ENCODE measurements at regions not wholly inside any gene's neighbourhood (a gene's known extent, or its start where the extent isn't known, plus 50 kb on each side); places are given as distances from the start of the nearest gene placed in this dataset.
"Not testable (repeated sequence)": the region's sequence is repeated elsewhere in the genome, so short reads cannot be mapped to it uniquely, and the experiment has no call there.

DNA sequence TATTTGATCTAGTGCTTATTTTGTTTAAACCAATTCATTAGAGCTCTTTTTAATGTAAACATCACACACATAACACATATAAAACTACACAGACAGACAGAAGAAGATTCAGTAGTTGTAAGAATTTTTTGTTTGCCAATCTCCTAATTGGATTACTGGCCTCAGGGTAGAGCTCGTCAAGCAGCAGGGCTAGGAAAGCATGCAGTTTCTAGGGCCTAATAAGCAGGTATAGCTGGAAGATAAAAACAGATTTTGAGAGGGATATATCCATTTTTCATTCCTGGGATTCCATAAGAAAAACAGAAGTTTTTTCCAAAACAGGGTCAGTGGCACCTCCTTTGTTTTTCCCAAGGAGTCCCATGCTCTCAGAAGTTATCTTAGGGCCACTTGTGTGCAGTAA lies 265.2 kb upstream of the SGO1 start:
- H3K4me3 ChIP-seq = no peak overlapping the region
- H3K9me3 ChIP-seq (replicated peaks) = no peaks in the 10 kb centered on the region; the same call in 1 of the 2 replicates

GRCh38 chr3:20450611-20451010 lies 264.6 kb upstream of the SGO1 start:
- H3K4me1 ChIP-seq (replicated peaks) = no peaks in the 10 kb centered on the region
- no peak overlapping the region for H3K27ac ChIP-seq
- DNase-seq (ENCODE audit: low read depth in 1 of 2, low spot score in 2 of 2) = no peak
- no peaks in the 10 kb centered on the region for H3K27me3 ChIP-seq (replicated peaks)
- no peaks in the 10 kb centered on the region for H3K36me3 ChIP-seq
- H3K4me3 ChIP-seq = no peak overlapping the region
- H3K9me3 ChIP-seq (replicated peaks) = no peaks in the 10 kb centered on the region; the same call in 1 of the 2 replicates

More for the DNA sequence above, 265.2 kb upstream of the SGO1 start:
- no peak for DNase-seq (ENCODE audit: low read depth in 1 of 2, low spot score in 2 of 2)
- Histone ChIP-seq H3K27me3 (replicated peaks) (no peaks in the 10 kb centered on the region), H3K36me3 (no peaks in the 10 kb centered on the region), H3K27ac (no peak overlapping the region), H3K4me1 (replicated peaks) (no peaks in the 10 kb centered on the region)

GRCh38 chr3:20442846-20443245 lies 256.8 kb upstream of the SGO1 start:
- Histone ChIP-seq H3K27me3 (replicated peaks) (no peaks in the 10 kb centered on the region), H3K27ac (no peak overlapping the region), H3K4me3 (no peak overlapping the region), H3K4me1 (replicated peaks) (no peaks in the 10 kb centered on the region), H3K9me3 (replicated peaks) (no peaks in the 10 kb centered on the region; the same call in 1 of the 2 replicates), H3K36me3 (no peaks in the 10 kb centered on the region)
- no peak for DNase-seq (ENCODE audit: low read depth in 1 of 2, low spot score in 2 of 2)

GRCh38 chr3:20427268-20427667 lies 241.3 kb upstream of the SGO1 start:
- H3K36me3 ChIP-seq; H3K27me3 ChIP-seq (replicated peaks); DNase-seq (ENCODE audit: low read depth in 1 of 2, low spot score in 2 of 2); H3K9me3 ChIP-seq (replicated peaks); H3K27ac ChIP-seq; H3K4me3 ChIP-seq; H3K4me1 ChIP-seq (replicated peaks): not testable (repeated sequence)

DNA sequence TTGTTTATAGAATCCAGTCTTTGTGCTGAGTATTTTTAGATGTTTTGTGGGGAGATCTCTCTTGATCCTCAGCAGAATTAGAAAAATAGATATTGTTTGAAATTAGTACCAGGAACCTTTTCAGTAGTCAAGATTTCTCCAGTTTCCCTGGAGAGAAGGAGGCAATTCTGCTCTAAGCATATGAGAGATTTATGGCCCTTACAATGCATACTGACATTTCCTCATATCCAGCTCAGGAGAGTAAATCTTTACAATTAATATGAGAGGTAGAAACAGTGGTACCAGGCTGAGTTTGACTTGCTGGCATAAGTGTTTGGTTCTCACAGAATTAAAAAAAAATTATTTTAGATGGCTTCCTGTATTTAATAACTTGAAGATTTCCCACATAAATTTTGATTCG lies 239.1 kb upstream of the SGO1 start:
- H3K27me3 ChIP-seq (replicated peaks) = no peaks in the 10 kb centered on the region
- H3K27ac ChIP-seq = no peak overlapping the region
- DNase-seq (ENCODE audit: low read depth in 1 of 2, low spot score in 2 of 2) = no peak
- no peaks in the 10 kb centered on the region for H3K36me3 ChIP-seq
- H3K4me1 ChIP-seq (replicated peaks) = no peaks in the 10 kb centered on the region
- no peak overlapping the region for H3K4me3 ChIP-seq
- no peaks in the 10 kb centered on the region for H3K9me3 ChIP-seq (replicated peaks)

GRCh38 chr3:20424086-20424485 lies 238.1 kb upstream of the SGO1 start:
- no peaks in the 10 kb centered on the region for H3K4me1 ChIP-seq (replicated peaks)
- H3K27me3 ChIP-seq (replicated peaks) = no peaks in the 10 kb centered on the region
- H3K9me3 ChIP-seq (replicated peaks) = no peaks in the 10 kb centered on the region
- H3K36me3 ChIP-seq = no peaks in the 10 kb centered on the region
- no peak for DNase-seq (ENCODE audit: low read depth in 1 of 2, low spot score in 2 of 2)
- no peak overlapping the region for H3K4me3 ChIP-seq
- H3K27ac ChIP-seq = no peak overlapping the region

DNA sequence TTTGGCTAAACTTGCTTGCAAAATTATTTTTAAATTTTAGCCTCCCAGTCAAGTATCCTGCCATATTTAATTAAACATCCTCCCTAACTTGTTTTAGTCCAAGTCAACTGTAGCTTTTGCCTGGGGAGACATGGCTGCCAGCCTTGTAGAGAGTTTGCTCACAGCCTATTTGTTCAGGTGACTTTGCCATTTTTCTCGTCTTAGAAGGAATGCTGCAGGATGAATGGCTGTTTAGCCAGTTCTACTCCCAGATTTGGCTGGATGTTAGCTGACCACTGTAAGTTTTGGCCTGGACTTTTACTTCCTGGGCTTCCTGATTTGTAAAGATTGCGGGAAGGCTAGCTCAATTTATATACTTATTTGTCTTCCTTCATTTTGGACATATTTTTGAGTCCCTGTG lies 236.4 kb upstream of the SGO1 start:
- H3K4me3 ChIP-seq = no peak overlapping the region
- H3K9me3 ChIP-seq (replicated peaks) = no peaks in the 10 kb centered on the region
- no peaks in the 10 kb centered on the region for H3K4me1 ChIP-seq (replicated peaks)
- DNase-seq (ENCODE audit: low read depth in 1 of 2, low spot score in 2 of 2) = no peak
- no peaks in the 10 kb centered on the region for H3K27me3 ChIP-seq (replicated peaks)
- H3K36me3 ChIP-seq = no peaks in the 10 kb centered on the region
- H3K27ac ChIP-seq = no peak overlapping the region

GRCh38 chr3:20417388-20418108 lies 231.5 kb upstream of the SGO1 start:
- DNase-seq (ENCODE audit: low read depth in 1 of 2, low spot score in 2 of 2) = no peak
- Histone ChIP-seq H3K27ac (no peak overlapping the region), H3K4me1 (replicated peaks) (no peaks in the 10 kb centered on the region), H3K36me3 (no peaks in the 10 kb centered on the region), H3K4me3 (no peak overlapping the region), H3K9me3 (replicated peaks) (no peaks in the 10 kb centered on the region; the same call in 1 of the 2 replicates), H3K27me3 (replicated peaks) (no peaks in the 10 kb centered on the region)

- H3K27ac ChIP-seq = no peak overlapping the region
- no peaks in the 10 kb centered on the region for H3K27me3 ChIP-seq (replicated peaks)
- H3K36me3 ChIP-seq = no peaks in the 10 kb centered on the region
- DNase-seq (ENCODE audit: low read depth in 1 of 2, low spot score in 2 of 2) = no peak
- no peaks in the 10 kb centered on the region for H3K4me1 ChIP-seq (replicated peaks)
- no peak overlapping the region for H3K4me3 ChIP-seq
- H3K9me3 ChIP-seq (replicated peaks) = no peaks in the 10 kb centered on the region
These were observed 220.6 kb upstream of the SGO1 start for GRCh38 chr3:20406611-20407011.

- H3K9me3 ChIP-seq (replicated peaks) = no peaks in the 10 kb centered on the region
- H3K27ac ChIP-seq = no peak overlapping the region
- no peaks in the 10 kb centered on the region for H3K4me1 ChIP-seq (replicated peaks)
- H3K4me3 ChIP-seq = no peak overlapping the region
- H3K36me3 ChIP-seq = no peaks in the 10 kb centered on the region
- DNase-seq (ENCODE audit: low read depth in 1 of 2, low spot score in 2 of 2) = no peak
- no peaks in the 10 kb centered on the region for H3K27me3 ChIP-seq (replicated peaks)
These were observed 219.7 kb upstream of the SGO1 start for GRCh38 chr3:20405744-20406143.

DNA sequence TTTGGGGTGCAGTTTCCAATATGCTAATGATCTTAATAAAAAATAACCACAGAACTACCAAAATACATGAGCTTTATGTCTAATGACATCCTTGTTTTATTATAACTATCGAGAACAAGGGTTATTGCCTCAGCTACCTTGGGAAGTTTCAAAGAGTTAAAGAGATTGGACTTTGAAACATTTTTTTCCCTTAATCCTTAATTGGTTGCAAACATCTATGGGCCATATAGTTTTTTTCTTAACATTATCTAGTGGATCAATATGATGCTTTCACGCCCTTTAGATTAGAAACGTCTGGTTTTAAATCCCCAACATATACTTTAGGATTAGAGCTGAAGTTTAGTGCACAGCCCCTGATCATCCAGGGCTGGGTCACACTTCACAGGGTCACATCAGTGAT lies 219.2 kb upstream of the SGO1 start:
- Histone ChIP-seq H3K36me3 (no peaks in the 10 kb centered on the region), H3K4me3 (no peak overlapping the region), H3K4me1 (replicated peaks) (no peaks in the 10 kb centered on the region), H3K27me3 (replicated peaks) (no peaks in the 10 kb centered on the region), H3K9me3 (replicated peaks) (no peaks in the 10 kb centered on the region), H3K27ac (no peak overlapping the region)
- no peak for DNase-seq (ENCODE audit: low read depth in 1 of 2, low spot score in 2 of 2)

- Histone ChIP-seq H3K4me3 (no peak overlapping the region), H3K27ac (no peak overlapping the region), H3K27me3 (replicated peaks) (no peaks in the 10 kb centered on the region), H3K36me3 (no peaks in the 10 kb centered on the region), H3K9me3 (replicated peaks) (no peaks in the 10 kb centered on the region), H3K4me1 (replicated peaks) (no peaks in the 10 kb centered on the region)
- no peak for DNase-seq (ENCODE audit: low read depth in 1 of 2, low spot score in 2 of 2)
These were observed 218.7 kb upstream of the SGO1 start for GRCh38 chr3:20404741-20405100.

DNA sequence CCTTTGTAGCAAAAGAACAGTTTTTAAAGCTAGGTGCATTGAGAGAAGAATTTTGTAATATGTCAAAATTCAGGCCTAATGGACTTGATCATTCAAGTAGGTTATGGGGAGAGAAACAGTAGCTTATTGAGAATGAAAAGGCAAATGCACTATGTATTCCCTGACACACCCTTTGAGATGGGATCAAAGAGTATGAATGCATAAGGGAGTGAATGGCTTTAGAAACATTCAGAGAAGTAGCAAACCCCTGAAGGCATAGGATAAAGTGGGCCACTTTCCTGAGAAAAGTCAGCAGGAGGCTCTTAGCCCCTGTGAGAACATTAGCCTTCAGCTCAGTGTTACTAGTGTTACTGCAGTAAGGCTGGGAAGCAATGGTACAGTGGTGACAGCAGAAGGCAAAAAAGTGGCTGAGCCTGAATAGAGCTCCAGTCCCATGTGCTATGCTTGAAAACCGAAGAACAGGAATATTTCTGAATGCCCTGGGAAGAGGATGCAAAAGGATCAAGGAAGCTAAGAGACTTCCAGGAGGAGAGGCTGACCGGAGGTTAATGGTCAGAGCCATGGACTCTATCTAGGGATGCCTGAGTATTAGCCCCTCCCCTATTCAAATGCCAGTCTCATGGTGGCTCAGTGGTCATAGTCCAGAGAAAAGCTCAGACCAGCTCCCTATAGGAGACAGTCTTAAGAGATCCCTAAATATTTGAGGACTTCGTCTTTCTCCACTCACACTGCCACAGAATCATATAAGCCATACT lies 218.2 kb upstream of the SGO1 start:
- Histone ChIP-seq H3K4me3 (no peak overlapping the region), H3K9me3 (replicated peaks) (no peaks in the 10 kb centered on the region), H3K4me1 (replicated peaks) (no peaks in the 10 kb centered on the region), H3K27ac (no peak overlapping the region), H3K36me3 (no peaks in the 10 kb centered on the region), H3K27me3 (replicated peaks) (no peaks in the 10 kb centered on the region)
- no peak for DNase-seq (ENCODE audit: low read depth in 1 of 2, low spot score in 2 of 2)

GRCh38 chr3:20401253-20401652 lies 215.2 kb upstream of the SGO1 start:
- H3K9me3 ChIP-seq (replicated peaks) = no peaks in the 10 kb centered on the region
- no peak overlapping the region for H3K4me3 ChIP-seq
- H3K4me1 ChIP-seq (replicated peaks) = no peaks in the 10 kb centered on the region
- no peaks in the 10 kb centered on the region for H3K27me3 ChIP-seq (replicated peaks)
- no peak for DNase-seq (ENCODE audit: low read depth in 1 of 2, low spot score in 2 of 2)
- no peaks in the 10 kb centered on the region for H3K36me3 ChIP-seq
- H3K27ac ChIP-seq = no peak overlapping the region

Measured in SJSA1 (cell line).